ENCODE measurements at regions not wholly inside any gene's neighbourhood (a gene's known extent, or its start where the extent isn't known, plus 50 kb on each side); places are given as distances from the start of the nearest gene placed in this dataset.

DNA sequence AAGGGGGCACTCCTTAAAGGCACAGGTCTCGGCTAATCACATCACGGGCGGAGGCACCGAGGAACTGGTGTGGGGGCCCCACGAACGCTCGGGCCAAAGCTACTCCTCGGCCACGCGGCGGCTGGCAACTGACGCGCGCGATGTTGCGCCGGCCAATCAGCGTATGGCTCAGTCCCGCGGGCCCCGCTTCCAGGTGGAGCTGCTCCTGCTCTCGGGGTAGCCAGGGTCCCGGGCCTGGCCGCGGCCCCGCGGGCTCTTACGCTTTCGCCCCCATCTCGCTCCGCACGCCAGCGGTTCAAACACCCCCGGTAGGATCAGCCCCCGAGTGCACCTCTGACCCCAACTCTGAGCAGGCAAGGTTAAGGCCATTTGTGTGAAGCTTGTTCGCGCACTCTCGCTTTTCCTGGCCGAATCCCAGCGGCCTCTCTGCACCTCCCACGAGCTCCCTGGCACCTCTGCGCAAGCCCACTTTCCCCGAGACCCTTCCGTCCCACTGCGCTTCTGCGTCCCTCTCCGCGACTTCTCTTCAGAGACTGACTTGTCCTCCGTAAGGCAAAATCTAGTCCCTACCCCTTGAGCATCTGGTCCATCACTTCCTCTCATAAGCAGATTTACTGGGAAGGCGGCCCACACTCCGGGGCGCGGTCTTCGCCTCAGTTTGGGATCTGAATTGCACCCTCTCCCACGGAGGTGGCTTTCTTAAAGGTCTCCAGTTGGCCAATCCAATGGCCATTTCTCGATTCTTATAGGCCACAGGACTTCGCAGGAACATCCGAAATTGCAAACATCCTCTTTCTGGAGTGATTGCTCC, 200.9 kb upstream of the TBX20 start:
- TF ChIP-seq, protein P1, sequence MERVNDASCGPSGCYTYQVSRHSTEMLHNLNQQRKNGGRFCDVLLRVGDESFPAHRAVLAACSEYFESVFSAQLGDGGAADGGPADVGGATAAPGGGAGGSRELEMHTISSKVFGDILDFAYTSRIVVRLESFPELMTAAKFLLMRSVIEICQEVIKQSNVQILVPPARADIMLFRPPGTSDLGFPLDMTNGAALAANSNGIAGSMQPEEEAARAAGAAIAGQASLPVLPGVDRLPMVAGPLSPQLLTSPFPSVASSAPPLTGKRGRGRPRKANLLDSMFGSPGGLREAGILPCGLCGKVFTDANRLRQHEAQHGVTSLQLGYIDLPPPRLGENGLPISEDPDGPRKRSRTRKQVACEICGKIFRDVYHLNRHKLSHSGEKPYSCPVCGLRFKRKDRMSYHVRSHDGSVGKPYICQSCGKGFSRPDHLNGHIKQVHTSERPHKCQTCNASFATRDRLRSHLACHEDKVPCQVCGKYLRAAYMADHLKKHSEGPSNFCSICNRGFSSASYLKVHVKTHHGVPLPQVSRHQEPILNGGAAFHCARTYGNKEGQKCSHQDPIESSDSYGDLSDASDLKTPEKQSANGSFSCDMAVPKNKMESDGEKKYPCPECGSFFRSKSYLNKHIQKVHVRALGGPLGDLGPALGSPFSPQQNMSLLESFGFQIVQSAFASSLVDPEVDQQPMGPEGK (CRISPR knock-in tag; IDR thresholded peaks at IDR 0.05; ENCODE audit: borderline replicate concordance), result no peak
- TF ChIP-seq BACH2 (CRISPR knock-in tag; IDR thresholded peaks at IDR 0.05; ENCODE audit: borderline replicate concordance) (no peak), GLIS3 (CRISPR knock-in tag; IDR thresholded peaks at IDR 0.05) (no peak), ZC3H10 (CRISPR knock-in tag; IDR thresholded peaks at IDR 0.05) (no peak)
- TF ChIP-seq, protein P2, sequence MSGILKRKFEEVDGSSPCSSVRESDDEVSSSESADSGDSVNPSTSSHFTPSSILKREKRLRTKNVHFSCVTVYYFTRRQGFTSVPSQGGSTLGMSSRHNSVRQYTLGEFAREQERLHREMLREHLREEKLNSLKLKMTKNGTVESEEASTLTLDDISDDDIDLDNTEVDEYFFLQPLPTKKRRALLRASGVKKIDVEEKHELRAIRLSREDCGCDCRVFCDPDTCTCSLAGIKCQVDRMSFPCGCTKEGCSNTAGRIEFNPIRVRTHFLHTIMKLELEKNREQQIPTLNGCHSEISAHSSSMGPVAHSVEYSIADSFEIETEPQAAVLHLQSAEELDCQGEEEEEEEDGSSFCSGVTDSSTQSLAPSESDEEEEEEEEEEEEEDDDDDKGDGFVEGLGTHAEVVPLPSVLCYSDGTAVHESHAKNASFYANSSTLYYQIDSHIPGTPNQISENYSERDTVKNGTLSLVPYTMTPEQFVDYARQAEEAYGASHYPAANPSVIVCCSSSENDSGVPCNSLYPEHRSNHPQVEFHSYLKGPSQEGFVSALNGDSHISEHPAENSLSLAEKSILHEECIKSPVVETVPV (CRISPR knock-in tag; IDR thresholded peaks at IDR 0.05), result no peak
- ATAC-seq, result no peak

DNA sequence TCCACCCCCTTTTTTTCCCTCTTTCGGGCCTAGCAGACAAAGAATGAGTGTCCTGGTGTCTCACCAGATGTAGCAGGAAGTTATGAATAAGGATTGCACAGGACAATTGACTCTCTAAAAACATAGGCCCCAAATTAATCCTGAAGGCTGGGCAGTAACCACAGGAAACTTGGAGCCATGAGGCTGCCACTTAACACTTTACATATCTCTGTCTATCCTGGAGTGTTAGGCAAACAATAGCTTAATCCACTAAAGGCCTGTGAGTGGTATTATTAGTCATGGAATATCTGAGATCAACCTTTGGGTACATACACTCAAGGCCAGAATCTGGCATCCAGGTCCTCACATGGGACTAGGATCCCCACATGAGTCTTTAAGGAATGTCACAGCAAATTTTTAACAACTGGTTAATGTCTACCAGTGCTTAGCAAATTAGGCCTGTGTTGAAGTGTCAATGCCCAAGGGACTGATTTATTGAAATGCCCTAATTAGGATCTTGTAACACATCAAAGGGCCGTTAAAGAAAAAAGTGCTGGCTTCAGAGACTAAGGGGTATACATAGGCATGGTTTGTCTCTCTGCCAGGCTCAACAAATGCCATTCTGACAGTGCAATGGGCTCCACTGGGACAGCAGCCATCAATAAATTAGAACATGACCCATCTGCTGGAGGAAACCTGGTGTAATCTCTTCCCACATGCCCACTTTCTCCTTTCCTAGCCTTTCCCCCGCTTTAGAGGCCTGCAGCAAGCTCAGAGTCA, 196.7 kb upstream of the TBX20 start:
- TF ChIP-seq, protein P1 (CRISPR knock-in tag; IDR thresholded peaks at IDR 0.05; ENCODE audit: borderline replicate concordance), result no peak
- TF ChIP-seq, protein P3, sequence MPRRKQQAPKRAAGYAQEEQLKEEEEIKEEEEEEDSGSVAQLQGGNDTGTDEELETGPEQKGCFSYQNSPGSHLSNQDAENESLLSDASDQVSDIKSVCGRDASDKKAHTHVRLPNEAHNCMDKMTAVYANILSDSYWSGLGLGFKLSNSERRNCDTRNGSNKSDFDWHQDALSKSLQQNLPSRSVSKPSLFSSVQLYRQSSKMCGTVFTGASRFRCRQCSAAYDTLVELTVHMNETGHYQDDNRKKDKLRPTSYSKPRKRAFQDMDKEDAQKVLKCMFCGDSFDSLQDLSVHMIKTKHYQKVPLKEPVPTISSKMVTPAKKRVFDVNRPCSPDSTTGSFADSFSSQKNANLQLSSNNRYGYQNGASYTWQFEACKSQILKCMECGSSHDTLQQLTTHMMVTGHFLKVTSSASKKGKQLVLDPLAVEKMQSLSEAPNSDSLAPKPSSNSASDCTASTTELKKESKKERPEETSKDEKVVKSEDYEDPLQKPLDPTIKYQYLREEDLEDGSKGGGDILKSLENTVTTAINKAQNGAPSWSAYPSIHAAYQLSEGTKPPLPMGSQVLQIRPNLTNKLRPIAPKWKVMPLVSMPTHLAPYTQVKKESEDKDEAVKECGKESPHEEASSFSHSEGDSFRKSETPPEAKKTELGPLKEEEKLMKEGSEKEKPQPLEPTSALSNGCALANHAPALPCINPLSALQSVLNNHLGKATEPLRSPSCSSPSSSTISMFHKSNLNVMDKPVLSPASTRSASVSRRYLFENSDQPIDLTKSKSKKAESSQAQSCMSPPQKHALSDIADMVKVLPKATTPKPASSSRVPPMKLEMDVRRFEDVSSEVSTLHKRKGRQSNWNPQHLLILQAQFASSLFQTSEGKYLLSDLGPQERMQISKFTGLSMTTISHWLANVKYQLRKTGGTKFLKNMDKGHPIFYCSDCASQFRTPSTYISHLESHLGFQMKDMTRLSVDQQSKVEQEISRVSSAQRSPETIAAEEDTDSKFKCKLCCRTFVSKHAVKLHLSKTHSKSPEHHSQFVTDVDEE (CRISPR knock-in tag; IDR thresholded peaks at IDR 0.05), result no peak
- TF ChIP-seq ZC3H10 (CRISPR knock-in tag; IDR thresholded peaks at IDR 0.05) (no peak), TOX (CRISPR knock-in tag; IDR thresholded peaks at IDR 0.05; ENCODE audit: borderline replicate concordance) (no peak), ESRRG (CRISPR knock-in tag; IDR thresholded peaks at IDR 0.05) (no peak), PPARA (CRISPR knock-in tag; IDR thresholded peaks at IDR 0.05; ENCODE audit: borderline replicate concordance) (no peak), CSDC2 (CRISPR knock-in tag; IDR thresholded peaks at IDR 0.05) (no peak), SNAI2 (CRISPR knock-in tag; IDR thresholded peaks at IDR 0.05) (no peak), ZNF8 (CRISPR knock-in tag; IDR thresholded peaks at IDR 0.05) (no peak), ZNF565 (CRISPR knock-in tag; conservative IDR thresholded peaks at IDR 0.05; ENCODE audit: low read depth) (no peak)
- no peak for ATAC-seq

DNA sequence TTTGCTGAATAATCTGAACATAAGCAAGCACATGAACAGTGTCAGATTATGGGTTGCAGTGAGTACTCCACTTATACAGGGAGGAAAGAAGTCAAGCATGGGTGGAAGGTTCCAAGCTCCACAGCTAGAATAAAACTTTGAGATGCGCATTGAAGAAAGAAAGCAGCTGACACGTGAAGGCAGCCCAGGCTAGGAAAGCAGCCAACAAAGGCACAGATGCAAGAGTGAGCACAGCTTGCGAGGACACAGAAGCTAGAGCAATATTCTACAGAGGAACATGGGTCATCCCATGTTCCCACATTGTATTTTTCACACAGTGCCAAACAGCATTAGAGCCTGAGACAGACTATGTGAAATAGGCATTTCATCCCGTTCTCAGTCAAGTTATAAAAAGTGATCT, 194.6 kb upstream of the TBX20 start:
- no peak for ATAC-seq
- TF ChIP-seq, protein P2 (CRISPR knock-in tag; IDR thresholded peaks at IDR 0.05), result no peak
- TF ChIP-seq ZC3H10 (CRISPR knock-in tag; IDR thresholded peaks at IDR 0.05) (no peak), ESRRG (CRISPR knock-in tag; IDR thresholded peaks at IDR 0.05) (no peak)
- TF ChIP-seq, protein P4, sequence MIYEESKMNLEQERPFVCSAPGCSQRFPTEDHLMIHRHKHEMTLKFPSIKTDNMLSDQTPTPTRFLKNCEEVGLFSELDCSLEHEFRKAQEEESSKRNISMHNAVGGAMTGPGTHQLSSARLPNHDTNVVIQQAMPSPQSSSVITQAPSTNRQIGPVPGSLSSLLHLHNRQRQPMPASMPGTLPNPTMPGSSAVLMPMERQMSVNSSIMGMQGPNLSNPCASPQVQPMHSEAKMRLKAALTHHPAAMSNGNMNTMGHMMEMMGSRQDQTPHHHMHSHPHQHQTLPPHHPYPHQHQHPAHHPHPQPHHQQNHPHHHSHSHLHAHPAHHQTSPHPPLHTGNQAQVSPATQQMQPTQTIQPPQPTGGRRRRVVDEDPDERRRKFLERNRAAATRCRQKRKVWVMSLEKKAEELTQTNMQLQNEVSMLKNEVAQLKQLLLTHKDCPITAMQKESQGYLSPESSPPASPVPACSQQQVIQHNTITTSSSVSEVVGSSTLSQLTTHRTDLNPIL (CRISPR knock-in tag; IDR thresholded peaks at IDR 0.05; ENCODE audit: low read depth), result no peak
